Left hindlimb (tissue), 1 donor: ENCODE measurements at regions not wholly inside any gene's neighbourhood (a gene's known extent, or its start where the extent isn't known, plus 50 kb on each side); places are given as distances from the start of the nearest gene placed in this dataset.
"Not testable (repeated sequence)": the region's sequence is repeated elsewhere in the genome, so short reads cannot be mapped to it uniquely, and the experiment has no call there.

Experiments
- DNase-seq: peaks from one replicate; pipeline ENCODE4 v3.0.0-alpha.2; 2018

- no peak for DNase-seq
These were observed 80.7 kb upstream of the CYRIA start for GRCh38 chr2:16746329-16746728.

- no peak for DNase-seq
These were observed 79.8 kb upstream of the CYRIA start for GRCh38 chr2:16745466-16745865.

- no peak for DNase-seq
These were observed 78.9 kb upstream of the CYRIA start for GRCh38 chr2:16744521-16744920.

- DNase-seq, result no peak
These were observed 76.4 kb upstream of the CYRIA start for GRCh38 chr2:16742026-16742425.

- no peak for DNase-seq
These were observed 75.9 kb upstream of the CYRIA start for GRCh38 chr2:16741498-16741897.

- no peak for DNase-seq
These were observed 74.3 kb upstream of the CYRIA start for GRCh38 chr2:16739778-16740581.

GRCh38 chr2:16738361-16739225 is 73.0 kb upstream of the CYRIA start:
- no peak for DNase-seq

- no peak for DNase-seq
These were observed 72.2 kb upstream of the CYRIA start for GRCh38 chr2:16737812-16738211.

GRCh38 chr2:16736633-16737032 is 71.0 kb upstream of the CYRIA start:
- no peak for DNase-seq

GRCh38 chr2:16729335-16729734 is 63.7 kb upstream of the CYRIA start:
- no peak for DNase-seq

- DNase-seq, result no peak
These were observed 62.9 kb upstream of the CYRIA start for GRCh38 chr2:16728351-16729136.

- DNase-seq, result not testable (repeated sequence)
These were observed 62.2 kb upstream of the CYRIA start for GRCh38 chr2:16727849-16728248.

GRCh38 chr2:16727256-16727655 is 61.6 kb upstream of the CYRIA start:
- DNase-seq, result no peak

- no peak for DNase-seq
These were observed 60.9 kb upstream of the CYRIA start for GRCh38 chr2:16726577-16726976.

- no peak for DNase-seq
These were observed 60.5 kb upstream of the CYRIA start for GRCh38 chr2:16726147-16726546.

GRCh38 chr2:16725549-16725948 is 59.9 kb upstream of the CYRIA start:
- no peak for DNase-seq

GRCh38 chr2:16722677-16723076 is 57.0 kb upstream of the CYRIA start:
- DNase-seq, result no peak

GRCh38 chr2:16722126-16722525 is 56.5 kb upstream of the CYRIA start:
- no peak for DNase-seq

GRCh38 chr2:16721529-16721928 is 55.9 kb upstream of the CYRIA start:
- not testable (repeated sequence) for DNase-seq

- not testable (repeated sequence) for DNase-seq
These were observed 55.1 kb upstream of the CYRIA start for GRCh38 chr2:16720737-16721136.

GRCh38 chr2:16719485-16719808 is 53.8 kb upstream of the CYRIA start:
- DNase-seq, result no peak

- DNase-seq, result no peak
These were observed 53.2 kb upstream of the CYRIA start for GRCh38 chr2:16718576-16719484.
